ENCODE measurements at regions not wholly inside any gene's neighbourhood (a gene's known extent, or its start where the extent isn't known, plus 50 kb on each side); places are given as distances from the start of the nearest gene placed in this dataset.
"Not testable (repeated sequence)": the region's sequence is repeated elsewhere in the genome, so short reads cannot be mapped to it uniquely, and the experiment has no call there.

- no peak for DNase-seq
Observed at GRCh38 chr2:175872721-175873120, 129.3 kb downstream of the LNPK start.

- DNase-seq, result no peak
Observed at GRCh38 chr2:175872005-175872348, 130.1 kb downstream of the LNPK start.

- no peak for DNase-seq
Observed at GRCh38 chr2:175871331-175872004, 130.6 kb downstream of the LNPK start.

- no peak for DNase-seq
Observed at GRCh38 chr2:175865716-175866115, 136.4 kb downstream of the LNPK start.

- DNase-seq, result no peak
Observed at GRCh38 chr2:175864137-175864850, 137.8 kb downstream of the LNPK start.

- DNase-seq, result no peak
Observed at GRCh38 chr2:175861958-175862357, 140.1 kb downstream of the LNPK start.

GRCh38 chr2:175855794-175856453 lies 146.1 kb downstream of the LNPK start:
- no peak for DNase-seq

GRCh38 chr2:175855236-175855635 lies 146.8 kb downstream of the LNPK start:
- no peak for DNase-seq

- no peak for DNase-seq
Observed at GRCh38 chr2:175854665-175855064, 147.4 kb downstream of the LNPK start.

- DNase-seq, result no peak
Observed at GRCh38 chr2:175854129-175854528, 147.9 kb downstream of the LNPK start.

GRCh38 chr2:175853616-175853890 lies 148.5 kb downstream of the LNPK start:
- DNase-seq, result no peak

GRCh38 chr2:175852879-175853615 lies 149.0 kb downstream of the LNPK start:
- DNase-seq, result no peak

GRCh38 chr2:175847128-175847527 lies 154.9 kb downstream of the LNPK start:
- DNase-seq, result no peak

- DNase-seq, result no peak
Observed at GRCh38 chr2:175844169-175844568, 157.9 kb downstream of the LNPK start.

GRCh38 chr2:175843625-175844024 lies 158.4 kb downstream of the LNPK start:
- DNase-seq, result no peak

GRCh38 chr2:175842996-175843395 lies 159.1 kb downstream of the LNPK start:
- no peak for DNase-seq

- DNase-seq, result not testable (repeated sequence)
Observed at GRCh38 chr2:175840765-175841164, 161.3 kb downstream of the LNPK start.

- DNase-seq, result no peak
Observed at GRCh38 chr2:175840256-175840655, 161.8 kb downstream of the LNPK start.

GRCh38 chr2:175838979-175839378 lies 163.1 kb downstream of the LNPK start:
- no peak for DNase-seq

GRCh38 chr2:175837046-175837445 lies 165.0 kb downstream of the LNPK start:
- no peak for DNase-seq

GRCh38 chr2:175836361-175836760 lies 165.7 kb downstream of the LNPK start:
- DNase-seq, result no peak

GRCh38 chr2:175834477-175834876 lies 167.6 kb downstream of the LNPK start:
- no peak for DNase-seq

- no peak for DNase-seq
Observed at GRCh38 chr2:175832866-175833265, 169.2 kb downstream of the LNPK start.

GRCh38 chr2:175829741-175830140 lies 172.3 kb downstream of the LNPK start:
- no peak for DNase-seq

Data from activated naive CD4-positive, alpha-beta T cell treated with Interleukin-2 at 50 U/mL for 16 hours (primary cell).